VCaP (cell line): ENCODE measurements at regions not wholly inside any gene's neighbourhood (a gene's known extent, or its start where the extent isn't known, plus 50 kb on each side); places are given as distances from the start of the nearest gene placed in this dataset.

Experiments
- H3K27ac ChIP-seq: fragments of 450-650 bp; 2 replicates; pipeline ENCODE4 v1.5.1; 2017
- CTCF ChIP-seq: fragments of 450-650 bp; conservative IDR thresholded peaks from 2 replicates; pipeline ENCODE4 v1.5.1; 2017; ENCODE audit warnings: mild to moderate bottlenecking, moderate library complexity

GRCh38 chr3:116848248-116848829 lies 138.8 kb downstream of the TUSC7 start:
- no peak for TF ChIP-seq CTCF
- H3K27ac ChIP-seq, result no peak overlapping the region

GRCh38 chr3:116849261-116849688 lies 139.7 kb downstream of the TUSC7 start:
- no peak for TF ChIP-seq CTCF
- no peak overlapping the region for H3K27ac ChIP-seq

GRCh38 chr3:116852803-116853202 lies 143.2 kb downstream of the TUSC7 start:
- no peak for TF ChIP-seq CTCF
- H3K27ac ChIP-seq, result no peak overlapping the region

- no peak for TF ChIP-seq CTCF
- no peak overlapping the region for H3K27ac ChIP-seq
Observed at GRCh38 chr3:116863270-116863770, 153.7 kb downstream of the TUSC7 start.

GRCh38 chr3:116863822-116864589 lies 154.4 kb downstream of the TUSC7 start:
- no peak overlapping the region for H3K27ac ChIP-seq
- peak; percentile 83 for TF ChIP-seq CTCF

- peak; percentile 50 for TF ChIP-seq CTCF
- no peak overlapping the region for H3K27ac ChIP-seq
Observed at GRCh38 chr3:116864590-116864927, 155.0 kb downstream of the TUSC7 start.

- H3K27ac ChIP-seq, result no peak overlapping the region
- TF ChIP-seq CTCF, result no peak
Observed at GRCh38 chr3:116870379-116870778, 160.8 kb downstream of the TUSC7 start.
